Kidney capillary endothelial cell (primary cell): ENCODE measurements at regions not wholly inside any gene's neighbourhood (a gene's known extent, or its start where the extent isn't known, plus 50 kb on each side); places are given as distances from the start of the nearest gene placed in this dataset.
"Not testable (repeated sequence)": the region's sequence is repeated elsewhere in the genome, so short reads cannot be mapped to it uniquely, and the experiment has no call there.

Experiments
- DNase-seq: peaks from one replicate; pipeline ENCODE4 v3.0.0-alpha.2; 2018; ENCODE audit warnings: low spot score

DNA sequence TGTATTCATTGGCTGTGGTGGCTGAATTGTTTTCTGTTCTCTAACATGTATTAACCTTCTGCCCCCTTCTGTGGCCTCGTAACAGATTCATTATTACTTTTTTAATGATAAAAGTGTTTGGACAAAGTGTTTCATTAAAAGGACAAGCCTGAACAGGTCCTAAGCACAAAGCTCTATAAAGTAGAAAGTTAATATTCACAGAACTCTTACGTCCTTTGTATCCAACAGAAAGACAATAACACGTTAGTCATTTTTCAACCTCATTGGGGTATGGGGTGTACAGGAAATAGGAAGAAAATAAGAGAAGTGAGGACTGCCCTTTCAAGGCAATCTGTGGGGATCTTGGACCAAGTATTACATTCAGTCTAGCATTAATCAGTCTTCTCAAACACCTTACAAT lies 105.5 kb upstream of the RGPD4 start:
- no peak for DNase-seq

DNA sequence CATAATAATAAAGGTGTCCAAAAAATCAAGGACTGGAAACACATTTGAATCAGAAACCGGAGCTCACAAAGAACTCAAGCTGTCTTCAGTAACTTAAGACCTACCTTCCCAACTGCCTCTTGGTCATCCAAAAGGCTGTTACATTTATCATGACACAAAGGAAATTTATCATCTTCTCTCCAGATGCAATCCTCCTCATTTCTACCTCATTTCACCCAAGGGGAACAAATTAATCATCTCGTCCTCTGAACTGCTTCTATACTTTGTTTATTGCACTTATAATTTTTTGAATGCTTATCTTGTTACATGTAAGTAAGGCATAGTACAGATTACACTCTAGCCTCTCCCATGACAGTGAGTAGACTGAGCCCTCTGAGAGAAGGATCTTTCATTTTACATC lies 105.1 kb upstream of the RGPD4 start:
- DNase-seq: no peak

DNA sequence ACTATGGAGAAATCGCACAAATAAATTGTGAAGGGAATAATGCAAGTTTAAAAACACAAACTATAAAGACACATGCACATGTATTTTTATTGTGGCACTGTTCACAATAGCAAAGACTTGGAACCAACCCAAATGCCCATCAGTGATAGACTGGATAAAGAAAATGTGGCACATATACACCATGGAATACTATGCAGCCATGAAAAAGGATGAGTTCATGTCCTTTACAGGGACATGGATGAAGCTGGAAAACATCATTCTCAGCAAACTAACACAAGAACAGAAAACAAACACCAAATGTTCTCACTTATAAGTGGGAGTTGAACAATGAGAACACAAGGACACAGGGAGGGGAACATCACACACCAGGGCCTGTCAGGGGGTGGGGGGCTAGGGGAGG lies 100.9 kb upstream of the RGPD4 start:
- DNase-seq: not testable (repeated sequence)

- no peak for DNase-seq
Observed at GRCh38 chr2:107727318-107727717, 99.4 kb upstream of the RGPD4 start.

GRCh38 chr2:107728586-107728985 lies 98.1 kb upstream of the RGPD4 start:
- DNase-seq: no peak

DNA sequence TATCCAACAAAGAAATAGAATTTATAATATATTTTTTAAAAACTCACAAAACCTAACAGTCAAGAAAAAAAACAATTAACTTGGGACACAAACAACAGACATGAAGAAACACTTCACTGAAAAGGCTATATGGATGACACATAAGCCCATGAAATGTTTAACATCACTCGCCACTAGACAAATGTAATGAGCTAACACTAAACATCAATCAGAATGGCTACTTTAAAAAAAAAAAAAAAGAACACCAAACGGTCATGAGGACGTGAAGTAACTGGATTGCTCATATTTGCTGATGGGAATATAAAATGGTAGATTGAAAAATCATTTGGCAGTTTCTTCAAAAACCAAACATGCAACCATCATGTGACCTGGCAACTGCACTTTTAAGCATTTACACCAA lies 97.3 kb upstream of the RGPD4 start:
- no peak for DNase-seq

DNA sequence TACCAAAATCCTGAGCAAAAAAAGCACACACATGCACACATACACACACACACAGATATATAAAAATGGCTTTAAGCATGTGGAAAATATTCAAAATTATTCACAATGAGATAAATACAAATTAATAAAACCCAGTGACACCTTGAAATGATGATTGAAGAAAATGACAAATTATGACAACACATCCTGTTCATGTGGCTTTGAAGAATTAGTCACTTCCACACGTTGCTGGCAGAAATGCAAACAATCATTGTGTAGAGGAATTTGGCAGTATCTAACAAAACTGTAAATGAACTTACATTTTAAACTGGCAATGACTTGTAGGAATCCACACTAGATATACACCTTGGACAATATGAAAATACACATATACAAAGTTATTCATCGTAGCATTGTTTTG lies 95.8 kb upstream of the RGPD4 start:
- DNase-seq: peak; percentile 78

DNA sequence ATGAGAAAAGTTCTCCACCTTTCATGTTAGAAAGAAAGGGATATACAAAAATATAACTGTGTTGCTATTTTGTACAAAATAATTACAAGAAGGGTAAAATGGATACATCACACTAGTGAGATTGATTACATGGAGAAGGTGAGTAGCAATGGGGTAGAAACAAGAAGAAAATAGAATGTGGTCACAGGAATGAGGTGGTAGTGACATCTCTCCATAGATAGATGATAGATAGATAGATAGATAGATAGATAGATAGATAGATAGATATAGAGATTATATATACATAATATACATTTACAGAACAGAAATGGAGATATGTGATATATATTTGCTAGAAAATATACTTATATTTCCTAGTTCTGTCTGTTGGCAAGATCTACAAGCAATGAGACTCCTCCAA lies 95.3 kb upstream of the RGPD4 start:
- no peak for DNase-seq

DNA sequence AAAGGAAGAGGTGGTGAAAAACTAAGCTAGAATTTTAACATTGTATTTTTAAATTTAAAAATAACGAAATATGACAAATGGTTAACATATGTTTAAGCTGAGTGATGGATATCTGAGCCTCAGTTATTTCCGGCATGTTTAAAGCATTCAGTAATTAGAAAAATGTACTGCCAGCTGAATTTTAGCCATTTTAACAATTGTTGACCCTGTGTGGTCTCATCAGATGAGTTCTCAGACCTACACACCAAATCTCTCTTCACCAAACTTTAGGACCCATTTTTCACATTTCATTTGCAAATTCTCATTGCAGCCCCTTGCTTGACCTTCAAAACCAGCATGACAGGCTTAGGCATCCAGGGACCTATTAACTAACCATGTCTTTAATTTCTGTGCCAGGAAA lies 91.5 kb upstream of the RGPD4 start:
- DNase-seq: no peak

- no peak for DNase-seq
Observed at GRCh38 chr2:107737756-107738155, 88.9 kb upstream of the RGPD4 start.

GRCh38 chr2:107738266-107738665 lies 88.4 kb upstream of the RGPD4 start:
- DNase-seq: no peak

GRCh38 chr2:107740300-107740699 lies 86.4 kb upstream of the RGPD4 start:
- no peak for DNase-seq

- no peak for DNase-seq
Observed at GRCh38 chr2:107742460-107743027, 84.1 kb upstream of the RGPD4 start.

GRCh38 chr2:107743274-107743673 lies 83.4 kb upstream of the RGPD4 start:
- DNase-seq: no peak

- DNase-seq: no peak
Observed at GRCh38 chr2:107745100-107745499, 81.6 kb upstream of the RGPD4 start.

- not testable (repeated sequence) for DNase-seq
Observed at GRCh38 chr2:107746552-107747198, 80.0 kb upstream of the RGPD4 start.

DNA sequence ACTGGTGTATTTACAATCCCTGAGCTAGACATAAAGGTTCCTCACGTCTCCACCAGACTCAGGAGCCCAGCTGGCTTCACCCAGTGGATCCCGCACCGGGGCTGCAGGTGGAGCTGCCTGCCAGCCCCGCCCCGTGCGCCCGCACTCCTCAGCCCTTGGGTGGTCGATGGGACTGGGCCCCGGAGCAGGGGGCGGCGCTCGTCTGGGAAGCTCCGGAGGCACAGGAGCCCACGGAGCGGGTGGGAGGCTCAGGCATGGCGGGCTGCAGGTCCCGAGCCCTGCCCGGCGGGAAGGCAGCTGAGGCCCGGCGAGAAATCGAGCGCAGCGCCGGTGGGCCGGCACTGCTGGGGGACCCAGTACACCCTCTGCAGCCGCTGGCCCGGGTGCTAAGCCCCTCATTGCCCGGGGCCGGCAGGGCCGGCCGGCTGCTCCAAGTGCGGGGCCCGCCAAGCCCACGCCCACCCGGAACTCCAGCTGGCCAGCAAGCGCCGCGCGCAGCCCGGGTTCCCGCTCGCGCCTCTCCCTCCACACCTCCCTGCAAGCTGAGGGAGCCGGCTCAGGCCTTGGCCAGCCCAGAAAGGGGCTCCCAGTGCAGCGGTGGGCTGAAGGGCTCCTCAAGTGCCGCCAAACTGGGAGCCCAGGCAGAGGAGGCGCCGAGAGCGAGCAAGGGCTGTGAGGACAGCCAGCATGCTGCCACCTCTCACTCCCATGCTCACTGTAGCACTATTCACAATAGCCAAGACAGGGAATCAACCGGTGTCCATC lies 79.3 kb upstream of the RGPD4 start:
- DNase-seq: not testable (repeated sequence)

GRCh38 chr2:107747964-107748583 lies 78.6 kb upstream of the RGPD4 start:
- DNase-seq: no peak

- DNase-seq: no peak
Observed at GRCh38 chr2:107751936-107752335, 74.8 kb upstream of the RGPD4 start.

GRCh38 chr2:107753806-107754205 lies 72.9 kb upstream of the RGPD4 start:
- not testable (repeated sequence) for DNase-seq

- DNase-seq: no peak
Observed at GRCh38 chr2:107757223-107757622, 69.5 kb upstream of the RGPD4 start.

DNA sequence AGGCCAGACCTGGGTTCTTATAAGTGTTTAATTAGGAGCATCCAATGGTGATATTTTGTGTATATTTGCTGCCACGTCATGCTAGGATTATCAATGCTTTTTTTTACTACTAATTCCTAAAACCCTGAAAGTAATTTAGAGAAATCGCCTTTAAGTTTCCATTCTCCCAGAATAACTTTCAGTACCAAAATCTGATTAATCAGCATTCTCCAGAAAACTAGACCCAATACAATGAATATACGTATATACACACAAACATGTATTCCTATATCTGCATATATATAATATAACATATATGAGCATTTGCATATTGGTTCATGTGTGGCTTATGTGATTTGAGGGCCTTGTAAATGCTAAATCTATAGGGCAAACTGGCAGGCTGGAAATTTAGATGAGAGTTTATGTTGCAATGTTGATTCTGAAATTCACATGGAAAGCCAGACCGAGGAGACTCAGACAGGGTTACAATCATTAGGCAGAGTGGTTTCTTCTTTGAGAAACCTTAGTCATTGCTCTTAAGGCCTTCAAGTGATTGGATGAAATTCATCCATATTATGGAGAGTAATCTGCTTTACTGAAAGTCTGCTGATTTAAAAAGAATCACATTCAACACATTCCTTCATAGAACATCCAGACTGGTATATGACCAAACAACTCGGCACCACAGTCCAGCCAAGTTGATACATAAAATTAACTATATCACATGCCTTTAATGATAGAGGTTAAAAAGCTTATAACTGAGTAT lies 65.9 kb upstream of the RGPD4 start:
- DNase-seq: no peak
